SU-DHL-6 (cell line): ENCODE measurements at regions not wholly inside any gene's neighbourhood (a gene's known extent, or its start where the extent isn't known, plus 50 kb on each side); places are given as distances from the start of the nearest gene placed in this dataset.

Experiments used
- H2AFZ ChIP-seq: fragments of 200-600 bp; sonication (generic); 2 replicates; pipeline ENCODE4 v1.6.1; 2014; ENCODE audit warnings: low read depth, mild to moderate bottlenecking, moderate library complexity, mixed read lengths, antibody characterized with exemption, low read length; ENCODE audit not compliant: severe bottlenecking
- H3F3A ChIP-seq: fragments of 200-600 bp; shearing (Covaris generic); 2 replicates; pipeline ENCODE4 v1.6.0; 2016; ENCODE audit warnings: antibody characterized with exemption, mild to moderate bottlenecking; ENCODE audit not compliant: insufficient read depth
- H3K27ac ChIP-seq: fragments of 200-600 bp; sonication (generic); 2 replicates; pipeline ENCODE4 v1.5.1; 2016; ENCODE audit warnings: low read depth, mild to moderate bottlenecking, low read length, moderate library complexity, mixed read lengths
- H3K27me3 ChIP-seq: fragments of 200-600 bp; sonication (generic), shearing (Covaris generic); 2 replicates; pipeline ENCODE4 v1.6.0; 2014; ENCODE audit warnings: mild to moderate bottlenecking, low read length
- H3K36me3 ChIP-seq: fragments of 200-600 bp; sonication (generic); 2 replicates; pipeline ENCODE4 v1.6.1; 2014; ENCODE audit warnings: mild to moderate bottlenecking, low read length, mixed read lengths
- H3K4me2 ChIP-seq: fragments of 300-600, 200-600 bp; shearing (Covaris generic), sonication (generic); 2 replicates; pipeline ENCODE4 v1.6.0; 2014; ENCODE audit warnings: low read length, low read depth, mild to moderate bottlenecking; ENCODE audit not compliant: poor library complexity, severe bottlenecking
- H3K4me3 ChIP-seq: fragments of 200-600 bp; sonication (generic); 2 replicates; pipeline ENCODE4 v1.5.1; 2014; ENCODE audit warnings: antibody characterized with exemption, low read length, mild to moderate bottlenecking, mixed read lengths; ENCODE audit not compliant: insufficient read depth, poor library complexity, severe bottlenecking
- H3K79me2 ChIP-seq: fragments of 200-600 bp; sonication (generic); 2 replicates; pipeline ENCODE4 v1.6.1; 2014; ENCODE audit warnings: mild to moderate bottlenecking, low read length, moderate library complexity; ENCODE audit not compliant: insufficient read depth
- H3K9ac ChIP-seq: fragments of 200-600 bp; sonication (generic); 2 replicates; pipeline ENCODE4 v1.7.0; 2014; ENCODE audit warnings: mild to moderate bottlenecking, low read length
- H3K9me2 ChIP-seq: fragments of 200-600 bp; sonication (generic); replicated peaks from 2 replicates; pipeline ENCODE4 v1.6.1; 2014; ENCODE audit warnings: low read length; ENCODE audit not compliant: insufficient read depth
- H3K9me3 ChIP-seq: fragments of 200-600 bp; sonication (generic); 2 replicates; pipeline ENCODE4 v1.6.1; 2014; ENCODE audit warnings: low read length, mixed read lengths; ENCODE audit not compliant: insufficient read depth
- H4K20me1 ChIP-seq: fragments of 200-600 bp; sonication (generic); 2 replicates; pipeline ENCODE4 v1.6.1; 2014; ENCODE audit warnings: low read depth, mild to moderate bottlenecking, antibody characterized with exemption, low read length, moderate library complexity, mixed read lengths
- CTCF ChIP-seq: fragments of 200-600 bp; sonication (generic); IDR thresholded peaks from one replicate; pipeline ENCODE4 v1.5.1; 2017; ENCODE audit warnings: antibody characterized with exemption, mild to moderate bottlenecking, low read length, moderate library complexity; ENCODE audit not compliant: insufficient read depth, poor library complexity, severe bottlenecking
- EZH2phosphoT487 ChIP-seq: fragments of 200-600 bp; sonication (generic), shearing (Covaris generic); conservative IDR thresholded peaks from 2 replicates; pipeline ENCODE4 v1.6.1; 2018; ENCODE audit warnings: mild to moderate bottlenecking, antibody characterized with exemption, low read length, moderate library complexity, mixed read lengths

- H3K9me3 ChIP-seq: no peaks in the 10 kb centered on the region; the same call in 1 of the 2 replicates
- H3K27ac ChIP-seq: no peak overlapping the region
- no peak for TF ChIP-seq EZH2phosphoT487
- no peak for TF ChIP-seq CTCF
- H3K9me2 ChIP-seq: no peaks in the 10 kb centered on the region
- no peak overlapping the region for H2AFZ ChIP-seq
- H3K36me3 ChIP-seq: no peaks in the 10 kb centered on the region
- H3K27me3 ChIP-seq: no peaks in the 10 kb centered on the region
- no peaks in the 10 kb centered on the region for H3K79me2 ChIP-seq
- H3F3A ChIP-seq: peaks cover 4% of the 10 kb centered on the region; the same call in 1 of the 2 replicates
- no peak overlapping the region for H3K4me3 ChIP-seq
- H3K9ac ChIP-seq: no peak overlapping the region
- H4K20me1 ChIP-seq: no peaks in the 10 kb centered on the region
- no peak overlapping the region for H3K4me2 ChIP-seq
Observed at GRCh38 chr3:107142171-107142570, 235.1 kb upstream of the CCDC54 start.

GRCh38 chr3:107142786-107143575 lies 234.3 kb upstream of the CCDC54 start:
- Histone ChIP-seq H3K4me2 (peak overlapping the region; percentile 53), H3K9ac (no peak overlapping the region), H2AFZ (no peak overlapping the region)

GRCh38 chr3:107150675-107151074 lies 226.6 kb upstream of the CCDC54 start:
- Histone ChIP-seq H3K36me3 (no peaks in the 10 kb centered on the region), H3K9me2 (no peaks in the 10 kb centered on the region), H3K4me2 (no peak overlapping the region), H3K27ac (no peak overlapping the region), H4K20me1 (no peaks in the 10 kb centered on the region), H2AFZ (no peak overlapping the region), H3K79me2 (no peaks in the 10 kb centered on the region), H3K9ac (no peak overlapping the region), H3K4me3 (no peak overlapping the region), H3K9me3 (no peaks in the 10 kb centered on the region), H3K27me3 (no peaks in the 10 kb centered on the region), H3F3A (no peaks in the 10 kb centered on the region)
- TF ChIP-seq CTCF (no peak), EZH2phosphoT487 (no peak)

More at GRCh38 chr3:107142786-107143575, 234.3 kb upstream of the CCDC54 start:
- H3F3A ChIP-seq: peaks cover 4% of the 10 kb centered on the region; the same call in 1 of the 2 replicates
- TF ChIP-seq EZH2phosphoT487 (no peak), CTCF (no peak)
- no peaks in the 10 kb centered on the region for H3K36me3 ChIP-seq
- H3K9me2 ChIP-seq: no peaks in the 10 kb centered on the region
- H4K20me1 ChIP-seq: no peaks in the 10 kb centered on the region
- H3K27ac ChIP-seq: peak overlapping the region; percentile 63
- H3K27me3 ChIP-seq: no peaks in the 10 kb centered on the region
- H3K79me2 ChIP-seq: no peaks in the 10 kb centered on the region
- no peak overlapping the region for H3K4me3 ChIP-seq
- no peaks in the 10 kb centered on the region; the same call in 1 of the 2 replicates for H3K9me3 ChIP-seq
